ENCODE measurements at regions not wholly inside any gene's neighbourhood (a gene's known extent, or its start where the extent isn't known, plus 50 kb on each side); places are given as distances from the start of the nearest gene placed in this dataset.

DNA sequence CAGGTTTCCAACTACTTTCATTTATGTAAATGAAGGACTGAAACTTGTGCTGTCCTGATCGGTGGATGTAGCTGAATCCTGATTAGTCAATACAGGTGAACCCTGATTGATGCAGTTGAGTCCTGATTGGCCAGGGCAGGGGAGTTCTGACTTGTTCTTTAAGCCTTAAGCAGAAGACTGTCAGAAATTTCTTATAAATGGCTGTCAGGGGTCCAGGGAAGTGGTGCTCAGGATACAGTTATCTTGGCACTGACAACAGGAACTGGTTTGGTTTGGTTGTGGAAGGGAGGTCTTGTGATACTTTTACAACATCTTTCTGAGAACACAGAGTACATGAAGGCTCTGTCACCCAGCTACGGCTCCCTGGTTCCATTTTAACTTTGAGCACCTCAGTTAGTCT, 132.1 kb downstream of the KCNJ12 start:
- TF ChIP-seq EZH2 (IDR thresholded peaks at IDR 0.05), result no peak
- no peak for TF ChIP-seq POLR2AphosphoS5 (IDR thresholded peaks at IDR 0.05; ENCODE audit: borderline replicate concordance, low read depth, low read length)
